Upper lobe of right lung (tissue), 1 donor: ENCODE measurements at regions not wholly inside any gene's neighbourhood (a gene's known extent, or its start where the extent isn't known, plus 50 kb on each side); places are given as distances from the start of the nearest gene placed in this dataset.

ENCODE experiments used
- ATAC-seq: fragments of 200-7000 bp; cut with Tn5 transposase; one replicate; pipeline ENCODE4 v1.9.1; 2020; ENCODE audit warnings: mild to moderate bottlenecking, moderate library complexity
- DNase-seq: peaks from one replicate; pipeline ENCODE4 v3.0.0-alpha.2; 2020
- H3K27ac ChIP-seq: fragments of 200-600 bp; one replicate; pipeline ENCODE4 v1.8.0; 2022
- H3K27me3 ChIP-seq: fragments of 200-600 bp; one replicate; pipeline ENCODE4 v1.8.0; 2022; ENCODE audit warnings: mild to moderate bottlenecking
- H3K36me3 ChIP-seq: fragments of 200-600 bp; one replicate; pipeline ENCODE4 v1.8.0; 2022
- H3K4me1 ChIP-seq: fragments of 200-600 bp; one replicate; pipeline ENCODE4 v1.8.0; 2022
- H3K4me3 ChIP-seq: fragments of 200-600 bp; one replicate; pipeline ENCODE4 v1.8.0; 2022; ENCODE audit warnings: mild to moderate bottlenecking
- H3K9me3 ChIP-seq: fragments of 200-600 bp; one replicate; pipeline ENCODE4 v1.8.0; 2022
- intact Hi-C: fragments of 100-400 bp; cut with DNase I; formaldehyde crosslinking; loops from one replicate; pipeline ENCODE4 v1.11.0; 2022
- TF ChIP-seq, protein P1 (sequence below): fragments of 200-600 bp; IDR thresholded peaks from one replicate; pipeline ENCODE4 v1.8.0; 2022; ENCODE audit warnings: antibody characterized with exemption
- donor health status: DM: no; HTN: yes; CAD: no; lungs with severe emphysema.

- no peaks in the 10 kb centered on the region for H3K4me1 ChIP-seq
- TF ChIP-seq, protein P1, sequence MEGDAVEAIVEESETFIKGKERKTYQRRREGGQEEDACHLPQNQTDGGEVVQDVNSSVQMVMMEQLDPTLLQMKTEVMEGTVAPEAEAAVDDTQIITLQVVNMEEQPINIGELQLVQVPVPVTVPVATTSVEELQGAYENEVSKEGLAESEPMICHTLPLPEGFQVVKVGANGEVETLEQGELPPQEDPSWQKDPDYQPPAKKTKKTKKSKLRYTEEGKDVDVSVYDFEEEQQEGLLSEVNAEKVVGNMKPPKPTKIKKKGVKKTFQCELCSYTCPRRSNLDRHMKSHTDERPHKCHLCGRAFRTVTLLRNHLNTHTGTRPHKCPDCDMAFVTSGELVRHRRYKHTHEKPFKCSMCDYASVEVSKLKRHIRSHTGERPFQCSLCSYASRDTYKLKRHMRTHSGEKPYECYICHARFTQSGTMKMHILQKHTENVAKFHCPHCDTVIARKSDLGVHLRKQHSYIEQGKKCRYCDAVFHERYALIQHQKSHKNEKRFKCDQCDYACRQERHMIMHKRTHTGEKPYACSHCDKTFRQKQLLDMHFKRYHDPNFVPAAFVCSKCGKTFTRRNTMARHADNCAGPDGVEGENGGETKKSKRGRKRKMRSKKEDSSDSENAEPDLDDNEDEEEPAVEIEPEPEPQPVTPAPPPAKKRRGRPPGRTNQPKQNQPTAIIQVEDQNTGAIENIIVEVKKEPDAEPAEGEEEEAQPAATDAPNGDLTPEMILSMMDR, result no peak
- H3K9me3 ChIP-seq, result no peaks in the 10 kb centered on the region
- no peak overlapping the region for H3K27ac ChIP-seq
- DNase-seq (no peak), ATAC-seq (no peak)
- H3K27me3 ChIP-seq, result no peaks in the 10 kb centered on the region
- no peaks in the 10 kb centered on the region for H3K36me3 ChIP-seq
- intact Hi-C loops, result no loop called here
- H3K4me3 ChIP-seq, result no peak overlapping the region
Measured at GRCh38 chr16:35911899-35912298, 2452.5 kb downstream of the TP53TG3F start.

DNA sequence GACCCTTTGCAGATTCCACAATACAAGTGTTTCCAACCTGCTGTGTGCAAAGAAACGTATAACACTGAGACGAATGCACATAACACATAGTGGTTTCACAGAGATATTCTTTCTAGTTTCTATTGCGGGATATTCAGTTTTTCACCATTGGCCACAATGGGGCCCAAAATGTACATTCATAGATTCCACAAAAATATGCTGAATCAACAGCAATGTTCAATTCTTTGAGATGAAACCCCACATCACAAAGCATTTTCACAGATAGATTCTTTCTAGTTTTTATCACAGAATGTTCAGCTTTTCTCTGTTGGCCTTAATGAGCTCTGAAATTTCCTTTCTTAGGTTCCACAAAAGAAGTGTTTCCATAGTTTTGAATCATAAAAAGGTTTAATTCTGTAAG lies 2472.3 kb downstream of the TP53TG3F start:
- Histone ChIP-seq H3K27ac (no peak overlapping the region), H3K36me3 (no peaks in the 10 kb centered on the region), H3K27me3 (no peaks in the 10 kb centered on the region), H3K4me3 (no peak overlapping the region), H3K9me3 (no peaks in the 10 kb centered on the region), H3K4me1 (no peaks in the 10 kb centered on the region)
- intact Hi-C loops, result no loop called here
- TF ChIP-seq, protein P1, result no peak
- no peak for ATAC-seq
- DNase-seq, result no peak
